H9 (cell line): ENCODE measurements at regions not wholly inside any gene's neighbourhood (a gene's known extent, or its start where the extent isn't known, plus 50 kb on each side); places are given as distances from the start of the nearest gene placed in this dataset.

Experiments used
- DNase-seq: peaks from one replicate; pipeline ENCODE4 v3.0.0-alpha.2; 2017
- H2AFZ ChIP-seq: one replicate; pipeline ENCODE4 v1.6.1; 2013; ENCODE audit warnings: mild to moderate bottlenecking, low read length, control low read depth, moderate library complexity
- H2AK5ac ChIP-seq: 2 replicates; pipeline ENCODE4 v1.6.1; 2013; ENCODE audit warnings: low read length, control low read depth, mixed read lengths; ENCODE audit not compliant: insufficient read length
- H2BK120ac ChIP-seq: one replicate; pipeline ENCODE4 v1.6.1; 2013; ENCODE audit warnings: low read depth, mild to moderate bottlenecking, low read length, control low read depth, inconsistent platforms; ENCODE audit not compliant: poor library complexity, severe bottlenecking
- H2BK12ac ChIP-seq: 2 replicates; pipeline ENCODE4 v1.6.1; 2013; ENCODE audit warnings: low read length, control low read depth, mixed read lengths, low read depth; ENCODE audit not compliant: insufficient read length
- H2BK15ac ChIP-seq: 2 replicates; pipeline ENCODE4 v1.6.1; 2013; ENCODE audit warnings: low read depth, low read length, control low read depth
- H2BK20ac ChIP-seq: one replicate; pipeline ENCODE4 v1.6.1; 2013; ENCODE audit warnings: low read depth, mild to moderate bottlenecking, low read length, control low read depth, inconsistent platforms; ENCODE audit not compliant: poor library complexity, severe bottlenecking
- H2BK5ac ChIP-seq: 2 replicates; pipeline ENCODE4 v1.6.1; 2013; ENCODE audit warnings: low read length, control low read depth, mixed read lengths; ENCODE audit not compliant: insufficient read length
- H3K14ac ChIP-seq: 2 replicates; pipeline ENCODE4 v1.6.1; 2013; ENCODE audit warnings: low read length, control low read depth; ENCODE audit not compliant: insufficient read depth
- H3K18ac ChIP-seq: 2 replicates; pipeline ENCODE4 v1.6.1; 2013; ENCODE audit warnings: low read depth, mild to moderate bottlenecking, mixed read lengths, low read length, control low read depth; ENCODE audit not compliant: insufficient read length
- H3K23ac ChIP-seq: 2 replicates; pipeline ENCODE4 v1.6.1; 2013; ENCODE audit warnings: low read length, control low read depth, mixed read lengths, low read depth; ENCODE audit not compliant: insufficient read length
- H3K23me2 ChIP-seq: 2 replicates; pipeline ENCODE4 v1.6.1; 2013; ENCODE audit warnings: low read depth, mild to moderate bottlenecking, mixed read lengths, low read length, control low read depth; ENCODE audit not compliant: insufficient read length, poor library complexity, severe bottlenecking
- H3K27ac ChIP-seq: 2 replicates; pipeline ENCODE4 v1.5.1; 2013; ENCODE audit warnings: low read length, control low read depth, mixed read lengths, low read depth; ENCODE audit not compliant: insufficient read length
- H3K27me3 ChIP-seq: 2 replicates; pipeline ENCODE4 v1.6.1; 2013; ENCODE audit warnings: low read length, control low read depth, inconsistent platforms; ENCODE audit not compliant: insufficient read depth
- H3K4ac ChIP-seq: 2 replicates; pipeline ENCODE4 v1.6.1; 2013; ENCODE audit warnings: low read depth, mild to moderate bottlenecking, control low read depth, inconsistent platforms, low read length, moderate library complexity
- H3K4me1 ChIP-seq: 2 replicates; pipeline ENCODE4 v1.6.1; 2013; ENCODE audit warnings: low read length, control low read depth, inconsistent platforms; ENCODE audit not compliant: insufficient read depth
- H3K4me2 ChIP-seq: 2 replicates; pipeline ENCODE4 v1.6.1; 2013; ENCODE audit warnings: low read length, control low read depth, mixed read lengths; ENCODE audit not compliant: insufficient read length, insufficient read depth
- H3K56ac ChIP-seq: 2 replicates; pipeline ENCODE4 v1.6.1; 2013; ENCODE audit warnings: low read depth, mild to moderate bottlenecking, mixed read lengths, low read length, control low read depth; ENCODE audit not compliant: insufficient read length
- H3K79me1 ChIP-seq: 2 replicates; pipeline ENCODE4 v1.6.1; 2013; ENCODE audit warnings: low read depth, mild to moderate bottlenecking, moderate library complexity, low read length, control low read depth, inconsistent platforms; ENCODE audit not compliant: insufficient read depth, poor library complexity, severe bottlenecking
- H3K79me2 ChIP-seq: 2 replicates; pipeline ENCODE4 v1.6.1; 2013; ENCODE audit warnings: low read length, control low read depth, inconsistent platforms; ENCODE audit not compliant: insufficient read depth
- H3K9ac ChIP-seq: 2 replicates; pipeline ENCODE4 v1.6.1; 2013; ENCODE audit warnings: low read length, control low read depth, mixed read lengths; ENCODE audit not compliant: insufficient read length; ENCODE audit errors: extremely low read depth
- H3K9me3 ChIP-seq: one replicate; pipeline ENCODE4 v1.6.1; 2013; ENCODE audit warnings: low read depth, low read length, inconsistent platforms; ENCODE audit not compliant: control insufficient read depth
- H3T11ph ChIP-seq: one replicate; pipeline ENCODE4 v1.6.1; 2013; ENCODE audit warnings: mild to moderate bottlenecking, low read length, control low read depth, inconsistent platforms
- H4K20me1 ChIP-seq: one replicate; pipeline ENCODE4 v1.6.1; 2013; ENCODE audit not compliant: control insufficient read depth, insufficient read length, insufficient read depth
- H4K5ac ChIP-seq: 2 replicates; pipeline ENCODE4 v1.6.1; 2013; ENCODE audit warnings: low read depth, mild to moderate bottlenecking, mixed read lengths, low read length, control low read depth; ENCODE audit not compliant: insufficient read length
- H4K8ac ChIP-seq: replicated peaks from 2 replicates; pipeline ENCODE4 v1.6.1; 2013; ENCODE audit warnings: low read length, control low read depth, mixed read lengths, low read depth; ENCODE audit not compliant: insufficient read length
- H4K91ac ChIP-seq: 2 replicates; pipeline ENCODE4 v1.6.1; 2013; ENCODE audit warnings: low read depth, mild to moderate bottlenecking, moderate library complexity, mixed read lengths, low read length, control low read depth; ENCODE audit not compliant: insufficient read length
- H3K27ac Mint-ChIP-seq, 3 experiments: 2 replicates in 2 of 3; 3 replicates in 1 of 3; pipeline ENCODE4 v1.8.0; 2020 to 2021; ENCODE audit warnings: mixed read lengths in 3 of 3, mild to moderate bottlenecking in 1 of 3, moderate library complexity in 1 of 3
- H3K27me3 Mint-ChIP-seq: 2 replicates; pipeline ENCODE4 v1.8.0; 2021; ENCODE audit warnings: low read depth, mild to moderate bottlenecking, moderate library complexity, mixed read lengths
- H3K36me3 Mint-ChIP-seq, 3 experiments: 2 replicates in 2 of 3; 3 replicates in 1 of 3; pipeline ENCODE4 v1.8.0; 2020 to 2021; ENCODE audit warnings: low read depth in 3 of 3, mixed read lengths in 3 of 3; ENCODE audit not compliant: insufficient read depth in 1 of 3
- H3K4me1 Mint-ChIP-seq, 2 experiments: 2 replicates each; pipeline ENCODE4 v1.8.0; 2020; ENCODE audit warnings: mixed read lengths in 2 of 2
- H3K4me3 Mint-ChIP-seq, 2 experiments: 2 replicates in 1 of 2; 3 replicates in 1 of 2; pipeline ENCODE4 v1.8.0; 2020 to 2021; ENCODE audit warnings: mild to moderate bottlenecking in 2 of 2, mixed read lengths in 2 of 2, moderate library complexity in 1 of 2
- H3K9me3 Mint-ChIP-seq, 2 experiments: 2 replicates in 1 of 2; 3 replicates in 1 of 2; pipeline ENCODE4 v1.8.0; 2020; ENCODE audit warnings: mild to moderate bottlenecking in 2 of 2, mixed read lengths in 2 of 2, moderate library complexity in 1 of 2
- CTCF ChIP-seq: fragments of 200-600 bp; sonication (generic); conservative IDR thresholded peaks from 3 replicates; pipeline ENCODE4 v1.8.0; 2021; ENCODE audit warnings: antibody characterized with exemption, mild to moderate bottlenecking
- WGBS: extraction: QIAGEN DNeasy Blood & Tissue Kit; methylation state at CpG from one replicate; pipeline ENCODE4 v1.1.7; 2013; ENCODE audit warnings: missing lambda C conversion rate, low lambda C conversion rate, mixed read lengths; ENCODE audit not compliant: insufficient read length; ENCODE audit errors: extremely low coverage; 5-methylcytosine and 5-hydroxymethylcytosine counted together

DNA sequence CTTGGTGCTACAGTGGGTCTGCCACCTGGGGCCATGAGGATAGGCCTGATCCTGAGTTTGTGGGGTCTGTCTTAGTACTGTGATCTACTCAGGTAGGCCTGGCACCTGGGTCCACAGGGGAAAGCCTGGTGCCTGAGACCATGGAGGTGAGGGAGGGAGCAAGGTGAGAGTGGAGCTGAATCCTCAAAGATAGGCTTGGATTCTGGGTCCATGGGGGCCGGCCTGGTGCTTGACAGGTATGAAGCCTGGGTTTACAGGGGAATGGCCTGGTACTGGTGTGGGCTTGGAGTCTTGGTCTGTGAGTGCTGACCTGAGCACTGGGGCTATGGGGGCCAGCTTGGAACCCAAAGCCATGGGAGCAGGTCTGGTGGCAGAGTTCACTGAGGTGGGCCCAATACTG is 439.2 kb upstream of the SMARCA2 start:
- Histone ChIP-seq H2BK12ac (no peak overlapping the region), H3K4ac (no peak overlapping the region)

More for the DNA sequence above, 439.2 kb upstream of the SMARCA2 start:
- WGBS = no CpG with 5 or more reads among the region's 1 CpG
- Histone ChIP-seq H3K27ac (no peak overlapping the region), H3K56ac (no peak overlapping the region), H3K14ac (no peak overlapping the region), H2BK20ac (no peak overlapping the region), H3K23ac (no peak overlapping the region), H2AFZ (no peak overlapping the region), H3K23me2 (no peaks in the 10 kb centered on the region), H3T11ph (no peak overlapping the region), H4K5ac (no peak overlapping the region), H4K8ac (no peak overlapping the region), H4K20me1 (no peaks in the 10 kb centered on the region), H4K91ac (no peak overlapping the region), H2BK15ac (no peak overlapping the region), H3K18ac (no peak overlapping the region), H2BK5ac (no peak overlapping the region), H3K9ac (no peak overlapping the region), H3K9me3 (no peaks in the 10 kb centered on the region), H2AK5ac (no peak overlapping the region), H2BK120ac (no peak overlapping the region), H3K4me1 (no peaks in the 10 kb centered on the region), H3K79me2 (no peaks in the 10 kb centered on the region), H3K4me2 (no peak overlapping the region), H3K79me1 (no peaks in the 10 kb centered on the region), H3K27me3 (no peaks in the 10 kb centered on the region)
- Mint-ChIP-seq H3K4me3 (no peak overlapping the region), H3K27ac (peak overlapping the region in 1 of 3 experiments; percentile 40; a peak in 1 of 7 replicates), H3K27me3 (no peaks in the 10 kb centered on the region), H3K9me3 (peaks cover 14 to 53% of the 10 kb centered on the region in 2 experiments), H3K4me1 (no peaks in the 10 kb centered on the region), H3K36me3 (peaks cover 0 to 8% (median 7%) of the 10 kb centered on the region in 3 experiments; a peak in 6 of 7 replicates)
- TF ChIP-seq CTCF = no peak
- DNase-seq = no peak
